Testis (tissue), 2 donors: ENCODE measurements at regions not wholly inside any gene's neighbourhood (a gene's known extent, or its start where the extent isn't known, plus 50 kb on each side); places are given as distances from the start of the nearest gene placed in this dataset.

ENCODE experiments used
- DNase-seq: peaks from one replicate; pipeline ENCODE4 v3.0.0-alpha.2; 2019
- H3K27ac ChIP-seq, 2 donors: fragments of 200-600 bp; sonication (generic); one replicate each; pipeline ENCODE4 v1.5.1; 2019
- H3K27me3 ChIP-seq: fragments of 200-600 bp; sonication (generic); one replicate; pipeline ENCODE4 v1.5.1; 2019
- H3K36me3 ChIP-seq: fragments of 200-600 bp; sonication (generic); one replicate; pipeline ENCODE4 v1.5.1; 2017; ENCODE audit warnings: low read depth; ENCODE audit errors: missing control alignments
- H3K4me1 ChIP-seq: fragments of 200-600 bp; sonication (generic); one replicate; pipeline ENCODE4 v1.5.1; 2019
- H3K4me3 ChIP-seq, 2 donors: fragments of 200-600 bp; sonication (generic); one replicate each; pipeline ENCODE4 v1.5.1; 2017 to 2019
- H3K9me3 ChIP-seq: fragments of 200-600 bp; sonication (generic); one replicate; pipeline ENCODE4 v1.5.1; 2017
- CTCF ChIP-seq, 3 experiments: fragments of 450-650 bp in 2 of 3; fragments of 200-600 bp in 1 of 3; sonication (generic) in 1 of 3; IDR thresholded peaks; one replicate each; pipeline ENCODE4 v1.5.1; 2016 to 2019; ENCODE audit warnings: antibody characterized with exemption in 3 of 3, mild to moderate bottlenecking in 2 of 3, moderate library complexity in 1 of 3
- POLR2A ChIP-seq: fragments of 450-650 bp; IDR thresholded peaks from one replicate; pipeline ENCODE4 v1.6.1; 2017; ENCODE audit warnings: antibody characterized with exemption, mild to moderate bottlenecking, moderate library complexity
- WGBS, 2 donors: methylation state at CpG; one replicate each; pipeline ENCODE4 v1.1.5; 2018; 5-methylcytosine and 5-hydroxymethylcytosine counted together
- intact Hi-C: fragments of 100-400 bp; cut with DNase I; formaldehyde crosslinking; loops from one replicate; pipeline ENCODE4 v1.15.1; 2023; ENCODE audit warnings: low total_unique reads

- 66 to 69% methylated on average over 14 to 15 of the region's 15 CpGs for WGBS, 2 donors
- Histone ChIP-seq H3K27ac (no peak overlapping the region), H3K4me3 (no peak overlapping the region), H3K36me3 (no peaks in the 10 kb centered on the region), H3K9me3 (no peaks in the 10 kb centered on the region), H3K27me3 (no peaks in the 10 kb centered on the region), H3K4me1 (no peaks in the 10 kb centered on the region)
- DNase-seq = no peak
- TF ChIP-seq CTCF (IDR thresholded peaks at IDR 0.05) (no peak), POLR2A (no peak)
- intact Hi-C loops = no loop called here
These were observed 102.7 kb downstream of the TENT5C start for GRCh38 chr1:117708323-117709248.

- intact Hi-C loops = no loop called here
These were observed 103.4 kb downstream of the TENT5C start for GRCh38 chr1:117709249-117709691.

GRCh38 chr1:117710710-117711109 is 104.9 kb downstream of the TENT5C start:
- Histone ChIP-seq H3K36me3 (no peaks in the 10 kb centered on the region), H3K4me1 (no peaks in the 10 kb centered on the region), H3K27ac (no peak overlapping the region), H3K9me3 (no peaks in the 10 kb centered on the region), H3K4me3 (no peak overlapping the region), H3K27me3 (no peaks in the 10 kb centered on the region)
- intact Hi-C loops = no loop called here
- no peak for TF ChIP-seq POLR2A
- TF ChIP-seq CTCF (IDR thresholded peaks at IDR 0.05) = no peak
- DNase-seq = no peak
- WGBS, 2 donors = 86 to 90% methylated on average over 8 of the region's 8 CpGs

More at GRCh38 chr1:117709249-117709691, 103.4 kb downstream of the TENT5C start:
- no peak for TF ChIP-seq CTCF (IDR thresholded peaks at IDR 0.05)
- no peak for TF ChIP-seq POLR2A
- H3K4me1 ChIP-seq = no peaks in the 10 kb centered on the region
- no peak overlapping the region for H3K4me3 ChIP-seq
- no peaks in the 10 kb centered on the region for H3K9me3 ChIP-seq
- no peak overlapping the region for H3K27ac ChIP-seq
- peak; percentile 28 for DNase-seq
- H3K27me3 ChIP-seq = no peaks in the 10 kb centered on the region
- H3K36me3 ChIP-seq = no peaks in the 10 kb centered on the region
- WGBS, 2 donors = 45 to 83% methylated on average over 4 of the region's 4 CpGs

- Histone ChIP-seq H3K36me3 (no peaks in the 10 kb centered on the region), H3K27ac (no peak overlapping the region), H3K4me1 (no peaks in the 10 kb centered on the region), H3K9me3 (no peaks in the 10 kb centered on the region), H3K27me3 (no peaks in the 10 kb centered on the region), H3K4me3 (no peak overlapping the region)
- TF ChIP-seq CTCF (IDR thresholded peaks at IDR 0.05) (no peak), POLR2A (no peak)
- no peak for DNase-seq
- WGBS, 2 donors = 67 to 75% methylated on average over 2 of the region's 2 CpGs
- intact Hi-C loops = no loop called here
These were observed 106.8 kb downstream of the TENT5C start for GRCh38 chr1:117712621-117713020.
